ENCODE measurements at regions not wholly inside any gene's neighbourhood (a gene's known extent, or its start where the extent isn't known, plus 50 kb on each side); places are given as distances from the start of the nearest gene placed in this dataset.

GRCh38 chr5:34578962-34579361 is 77.2 kb upstream of the RAI14 start:
- no peak for TF ChIP-seq SP1 (CRISPR knock-in tag; conservative IDR thresholded peaks at IDR 0.05)
- no peak for TF ChIP-seq CTCF (IDR thresholded peaks at IDR 0.05)
- TF ChIP-seq TCF7 (CRISPR knock-in tag; IDR thresholded peaks at IDR 0.05; ENCODE audit: low read depth): no peak
- no peak for TF ChIP-seq HMGA2 (CRISPR knock-in tag; IDR thresholded peaks at IDR 0.05)
- no peak for TF ChIP-seq IRF1 (CRISPR knock-in tag; IDR thresholded peaks at IDR 0.05)
